Heart right ventricle (tissue), 16 donors: ENCODE measurements at regions not wholly inside any gene's neighbourhood (a gene's known extent, or its start where the extent isn't known, plus 50 kb on each side); places are given as distances from the start of the nearest gene placed in this dataset.

Source experiments
- ATAC-seq, 8 donors: fragments of 200-7000 bp; cut with Tn5 transposase; one replicate each; pipeline ENCODE4 v1.9.1; 2020; ENCODE audit warnings: mild to moderate bottlenecking in 8 of 8, moderate library complexity in 8 of 8, moderate number of reproducible peaks in 1 of 8
- DNase-seq, 2 donors: peaks; one replicate each; pipeline ENCODE4 v3.0.0-alpha.2; 2020
- H3K27ac ChIP-seq, 10 donors: fragments of 200-600 bp; sonication (generic) in 2 of 10; one replicate each; pipeline versions ENCODE4 v1.5.0 to v1.8.0; 2020 to 2022; ENCODE audit warnings: mild to moderate bottlenecking in 3 of 10
- H3K27me3 ChIP-seq, 7 donors: fragments of 200-600 bp; one replicate each; pipeline ENCODE4 v1.8.0; 2021 to 2022; ENCODE audit warnings: mild to moderate bottlenecking in 2 of 7
- H3K36me3 ChIP-seq, 9 donors: fragments of 200-600 bp; sonication (generic) in 1 of 9; one replicate each; pipeline versions ENCODE4 v1.5.0 to v1.8.0; 2020 to 2022; ENCODE audit warnings: mild to moderate bottlenecking in 2 of 9
- H3K4me1 ChIP-seq, 9 donors: fragments of 200-600 bp; sonication (generic) in 1 of 9; one replicate each; pipeline versions ENCODE4 v1.5.0 to v1.8.0; 2020 to 2022; ENCODE audit warnings: mild to moderate bottlenecking in 4 of 9
- H3K4me3 ChIP-seq, 10 donors: fragments of 200-600 bp; sonication (generic) in 2 of 10; one replicate each; pipeline versions ENCODE4 v1.5.0 to v1.8.0; 2020 to 2022; ENCODE audit warnings: mild to moderate bottlenecking in 7 of 10, moderate library complexity in 2 of 10
- H3K9me3 ChIP-seq, 11 donors: fragments of 200-600 bp in 10 of 11; sonication (generic) in 2 of 11; one replicate each; pipeline versions ENCODE4 v1.5.0 to v1.8.0; 2013 to 2022; ENCODE audit warnings: mild to moderate bottlenecking in 2 of 11, control low read depth in 1 of 11, moderate library complexity in 1 of 11
- CTCF ChIP-seq, 9 donors: fragments of 200-600 bp; sonication (generic) in 2 of 9; IDR thresholded peaks; one replicate each; pipeline versions ENCODE4 v1.5.0 to v1.8.0; 2021 to 2022; ENCODE audit warnings: antibody characterized with exemption in 9 of 9, mild to moderate bottlenecking in 5 of 9, moderate library complexity in 1 of 9
- WGBS, 2 donors: extraction: QIAGEN DNeasy Blood & Tissue Kit; methylation state at CpG; one replicate each; pipeline ENCODE4 v1.1.7; 2013; ENCODE audit warnings: inconsistent platforms in 1 of 2; 5-methylcytosine and 5-hydroxymethylcytosine counted together
- intact Hi-C, 10 donors: fragments of 100-400 bp; cut with DNase I; formaldehyde crosslinking; loops; one replicate each; pipeline versions ENCODE4 v1.11.1 to v1.14.2; 2022
- donor health status: Arrhythmogenic right ventricular cardiomyopathy.
- donor health status: ischemic (EF 13 %, LVEDD 7.1; RV severe dilation, severe dysfunction).
- donor health status: healthy with polysubstance abuse.
- donor health status: DM: no; HTN: yes; CAD: no.
- donor health status: DM: no; HTN: no; CAD: no.
- donor health status: ischemic (EF 25% LVEDD 6.9; RV normal size, moderate dysfunction).
- donor health status: ischemic (EF 25% LVEDD 5.7; RV mildly dilated, moderate dysfunction).
- donor health status: healthy.
- donor health status: DM: yes; HTN: yes; CAD: no.
- donor health status: Ischemic cardiomyopathy.
- donor health status: ischemic (EF 35%, LVEDD 5.7; RV mildly dilated, moderate dysfunction).
- donor health status: nonischemic (EF 11% LVEDD 7.7; RV severe dilation, severe dysfunction).
- donor health status: DM: yes; HTN: yes; CAD: no.
- donor health status: PGD.
- donor health status: ischemic (EF 29% LVEDD 5.4; RV normal size, mild dysfunction).
- donor health status: nonischemic (EF 23%, LVEDD 6.1; RV moderate dilation, normal function).

- no peak for TF ChIP-seq CTCF (IDR thresholded peaks at IDR 0.05)
- H3K27me3 ChIP-seq = no peaks in the 10 kb centered on the region
- no peaks in the 10 kb centered on the region for H3K36me3 ChIP-seq
- H3K9me3 ChIP-seq = peaks cover 0 to 8% (median 0%) of the 10 kb centered on the region in 11 donors
- ATAC-seq (peak in 2 of 8 donors; percentile 18 to 52), DNase-seq (no peak)
- intact Hi-C loops = loop anchor here in 4 of 10 donors (5.0 kb wide), 3 partner anchors 33 to 118 kb away; partner anchors contain the start of gene NEDD9 (in 1 of the 4)
- H3K4me3 ChIP-seq = no peak overlapping the region
- H3K4me1 ChIP-seq = peaks cover 6 to 49% (median 20%) of the 10 kb centered on the region in 9 donors
- 90 to 97% methylated on average over 4 of the region's 4 CpGs for WGBS, 2 donors
- peak overlapping the region in 3 of 10 donors; percentile 20 to 79 (median 56) for H3K27ac ChIP-seq
Measured at GRCh38 chr6:11350294-11350693, 117.8 kb upstream of the NEDD9 start.

GRCh38 chr6:11349880-11350279 lies 117.4 kb upstream of the NEDD9 start:
- no peak for DNase-seq
- H3K27me3 ChIP-seq = no peaks in the 10 kb centered on the region
- no peaks in the 10 kb centered on the region for H3K36me3 ChIP-seq
- peak overlapping the region in 3 of 10 donors; percentile 5 to 79 (median 20) for H3K27ac ChIP-seq
- peaks cover 5 to 45% (median 18%) of the 10 kb centered on the region in 9 donors for H3K4me1 ChIP-seq
- H3K4me3 ChIP-seq = no peak overlapping the region
- no peak for ATAC-seq
- H3K9me3 ChIP-seq = peaks cover 0 to 8% (median 0%) of the 10 kb centered on the region in 11 donors
- intact Hi-C loops = loop anchor here in 4 of 10 donors (5.0 kb wide), 3 partner anchors 33 to 118 kb away; partner anchors contain the start of gene NEDD9 (in 1 of the 4)
- TF ChIP-seq CTCF (IDR thresholded peaks at IDR 0.05) = no peak

DNA sequence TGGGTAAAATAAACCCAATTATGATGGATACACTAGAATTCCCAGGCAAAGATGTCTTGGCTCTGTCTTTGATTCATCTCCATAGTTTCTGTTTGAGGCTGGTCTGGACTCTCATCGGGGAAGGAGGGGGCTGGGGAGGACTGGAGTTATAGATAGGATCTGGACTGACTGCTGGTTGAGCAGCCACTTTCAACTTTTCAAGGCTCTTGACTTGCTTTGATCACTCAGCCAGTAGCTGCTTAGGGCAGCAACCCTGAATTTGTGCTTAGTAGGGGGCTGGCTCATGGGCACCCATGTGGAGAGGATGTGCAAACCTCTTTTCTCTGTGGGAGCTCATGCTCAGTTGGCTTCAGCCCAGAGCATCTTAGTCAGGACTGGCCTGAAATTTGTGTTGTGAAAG lies 114.0 kb upstream of the NEDD9 start:
- intact Hi-C loops = no loop called here

GRCh38 chr6:11345536-11345935 lies 113.1 kb upstream of the NEDD9 start:
- DNase-seq (no peak), ATAC-seq (no peak)
- Histone ChIP-seq H3K4me1 (peaks cover 0 to 25% (median 0%) of the 10 kb centered on the region in 9 donors), H3K36me3 (no peaks in the 10 kb centered on the region), H3K27me3 (no peaks in the 10 kb centered on the region), H3K9me3 (peaks cover 0 to 13% (median 0%) of the 10 kb centered on the region in 11 donors), H3K27ac (no peak overlapping the region), H3K4me3 (no peak overlapping the region)
- intact Hi-C loops = no loop called here
- TF ChIP-seq CTCF (IDR thresholded peaks at IDR 0.05) = no peak
- WGBS, 2 donors = 94 to 98% methylated on average over 5 of the region's 5 CpGs

More for the DNA sequence above, 114.0 kb upstream of the NEDD9 start:
- no peak overlapping the region for H3K27ac ChIP-seq
- peaks cover 0 to 30% (median 0%) of the 10 kb centered on the region in 9 donors for H3K4me1 ChIP-seq
- WGBS, 2 donors = 68 to 71% methylated on average over 1 of the region's 1 CpG
- ATAC-seq = no peak
- H3K9me3 ChIP-seq = peaks cover 0 to 9% (median 0%) of the 10 kb centered on the region in 11 donors
- no peak for TF ChIP-seq CTCF (IDR thresholded peaks at IDR 0.05)
- no peaks in the 10 kb centered on the region for H3K27me3 ChIP-seq
- DNase-seq = no peak
- H3K36me3 ChIP-seq = no peaks in the 10 kb centered on the region
- H3K4me3 ChIP-seq = no peak overlapping the region
